ENCODE measurements at regions not wholly inside any gene's neighbourhood (a gene's known extent, or its start where the extent isn't known, plus 50 kb on each side); places are given as distances from the start of the nearest gene placed in this dataset.
"Not testable (repeated sequence)": the region's sequence is repeated elsewhere in the genome, so short reads cannot be mapped to it uniquely, and the experiment has no call there.

DNA sequence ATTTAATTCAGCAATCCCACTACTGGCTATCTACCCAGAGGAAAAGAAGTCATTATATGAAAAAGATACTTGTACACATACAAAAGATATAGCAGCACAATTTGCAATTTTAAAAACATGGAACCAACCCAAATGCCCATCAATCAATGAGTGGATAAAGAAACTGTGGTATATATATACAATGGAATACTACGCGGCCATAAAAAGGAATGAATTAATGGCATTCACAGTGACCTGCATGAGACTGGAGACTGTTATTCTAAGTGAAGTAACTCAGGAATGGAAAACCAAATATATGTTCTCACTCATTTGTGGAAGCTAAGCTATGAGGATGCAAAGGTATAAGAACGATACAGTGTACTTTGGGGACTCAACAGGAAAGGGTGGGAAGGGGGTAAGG lies 102.8 kb upstream of the KCNMA1 start:
- H3K27me3 ChIP-seq (ENCODE audit: insufficient read depth, low read length, poor library complexity, severe bottlenecking); DNase-seq; H3K27ac Mint-ChIP-seq; H3K4me1 Mint-ChIP-seq; H3K4me3 Mint-ChIP-seq; H3K4me3 ChIP-seq (ENCODE audit: low read length); CTCF ChIA-PET; H3K27ac ChIP-seq (ENCODE audit: low read depth, low read length); H3K9me3 ChIP-seq (ENCODE audit: low read length); POLR2A ChIA-PET; H3K4me1 ChIP-seq (ENCODE audit: insufficient read depth, low read length); H3K36me3 ChIP-seq (ENCODE audit: insufficient read depth, low read length): not testable (repeated sequence)
- Mint-ChIP-seq H3K9me3 (peaks cover 14 to 31% (median 25%) of the 10 kb centered on the region in 5 donors), H3K27me3 (peaks cover 12 to 31% of the 10 kb centered on the region in 2 donors), H3K36me3 (peaks cover 0 to 22% (median 4%) of the 10 kb centered on the region in 3 donors)

DNA sequence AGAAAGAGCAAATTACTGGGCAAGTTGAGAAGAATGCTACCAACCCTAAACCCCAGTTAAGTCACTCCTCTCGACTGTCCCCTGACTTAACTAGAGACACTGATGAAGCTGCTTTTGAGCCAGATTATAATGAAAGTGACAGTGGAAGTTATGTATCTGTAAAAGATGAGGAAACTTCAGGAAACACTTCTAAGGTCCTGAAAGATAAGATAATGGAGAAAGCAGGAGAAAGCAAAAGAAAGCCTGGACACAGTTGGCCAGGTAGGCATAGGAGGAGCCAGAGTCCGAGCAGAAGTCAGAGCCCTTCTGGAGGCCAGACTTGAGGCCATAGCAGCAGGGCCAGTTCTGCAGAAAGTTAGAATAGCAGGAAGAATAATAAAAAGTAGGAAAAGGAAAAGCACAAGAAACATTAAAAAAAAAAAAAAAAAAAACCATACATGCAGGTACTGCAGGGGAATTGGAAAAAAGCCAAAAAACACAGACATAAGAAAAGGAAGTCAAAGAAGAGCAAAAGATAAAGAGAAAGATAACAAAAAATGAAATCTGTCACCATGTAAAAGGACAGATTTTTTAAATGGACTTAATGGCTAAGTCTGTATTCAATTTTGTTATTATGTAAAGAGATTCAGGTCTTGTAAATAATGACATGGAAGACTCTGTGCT lies 101.0 kb upstream of the KCNMA1 start:
- CTCF ChIA-PET, result interaction anchor here (1.3 kb wide), 1 partner anchor 19 kb away, joined by 4 read pairs; no protein-coding TSS in a partner anchor
- H3K27ac Mint-ChIP-seq, result no peak overlapping the region

DNA sequence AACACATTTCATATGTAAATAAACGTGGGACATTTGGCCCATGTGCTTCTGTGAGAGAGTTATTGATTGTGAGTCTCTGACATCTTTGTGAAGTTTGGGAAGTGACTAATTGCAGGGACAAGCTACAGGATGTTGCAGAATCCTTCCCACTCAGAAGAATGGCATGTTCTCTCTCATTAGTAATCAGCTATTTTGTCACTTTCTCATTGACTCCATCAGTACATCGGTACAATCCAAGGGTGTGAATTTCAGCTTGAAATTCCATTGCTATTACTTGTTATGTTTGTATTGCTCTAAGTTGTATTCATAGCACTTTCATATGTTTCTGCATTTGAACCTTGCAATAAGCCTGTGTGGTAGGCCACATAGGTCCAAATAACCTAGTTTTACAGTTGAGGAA lies 100.0 kb upstream of the KCNMA1 start:
- Mint-ChIP-seq H3K27me3 (peaks cover 5 to 24% of the 10 kb centered on the region in 2 donors), H3K36me3 (peaks cover 0 to 22% (median 4%) of the 10 kb centered on the region in 3 donors), H3K4me3 (no peak overlapping the region), H3K27ac (no peak overlapping the region), H3K9me3 (peaks cover 14 to 31% (median 25%) of the 10 kb centered on the region in 5 donors), H3K4me1 (peaks cover 0 to 3% (median 0%) of the 10 kb centered on the region in 3 donors)
- CTCF ChIA-PET, result interaction anchor here (1.3 kb wide), 1 partner anchor 18 kb away, joined by 4 read pairs; no protein-coding TSS in a partner anchor
- H3K9me3 ChIP-seq (ENCODE audit: low read length), result peaks cover 3% of the 10 kb centered on the region
- H3K27me3 ChIP-seq (ENCODE audit: insufficient read depth, low read length, poor library complexity, severe bottlenecking), result no peaks in the 10 kb centered on the region
- no peaks in the 10 kb centered on the region for H3K36me3 ChIP-seq (ENCODE audit: insufficient read depth, low read length)
- no peaks in the 10 kb centered on the region for H3K4me1 ChIP-seq (ENCODE audit: insufficient read depth, low read length)
- POLR2A ChIA-PET, result no interaction called here
- no peak overlapping the region for H3K4me3 ChIP-seq (ENCODE audit: low read length)
- no peak for DNase-seq
- no peak overlapping the region for H3K27ac ChIP-seq (ENCODE audit: low read depth, low read length)

More for the DNA sequence above, 101.0 kb upstream of the KCNMA1 start:
- Mint-ChIP-seq H3K9me3 (peaks cover 14 to 31% (median 25%) of the 10 kb centered on the region in 5 donors), H3K4me1 (peaks cover 0 to 3% (median 0%) of the 10 kb centered on the region in 3 donors), H3K36me3 (peaks cover 0 to 22% (median 4%) of the 10 kb centered on the region in 3 donors), H3K4me3 (no peak overlapping the region), H3K27me3 (peaks cover 12 to 29% of the 10 kb centered on the region in 2 donors)
- no peaks in the 10 kb centered on the region for H3K4me1 ChIP-seq (ENCODE audit: insufficient read depth, low read length)
- H3K27ac ChIP-seq (ENCODE audit: low read depth, low read length), result no peak overlapping the region
- H3K4me3 ChIP-seq (ENCODE audit: low read length), result no peak overlapping the region
- no peaks in the 10 kb centered on the region for H3K36me3 ChIP-seq (ENCODE audit: insufficient read depth, low read length)
- no peaks in the 10 kb centered on the region for H3K27me3 ChIP-seq (ENCODE audit: insufficient read depth, low read length, poor library complexity, severe bottlenecking)
- POLR2A ChIA-PET, result no interaction called here
- no peak for DNase-seq
- H3K9me3 ChIP-seq (ENCODE audit: low read length), result peaks cover 3% of the 10 kb centered on the region

DNA sequence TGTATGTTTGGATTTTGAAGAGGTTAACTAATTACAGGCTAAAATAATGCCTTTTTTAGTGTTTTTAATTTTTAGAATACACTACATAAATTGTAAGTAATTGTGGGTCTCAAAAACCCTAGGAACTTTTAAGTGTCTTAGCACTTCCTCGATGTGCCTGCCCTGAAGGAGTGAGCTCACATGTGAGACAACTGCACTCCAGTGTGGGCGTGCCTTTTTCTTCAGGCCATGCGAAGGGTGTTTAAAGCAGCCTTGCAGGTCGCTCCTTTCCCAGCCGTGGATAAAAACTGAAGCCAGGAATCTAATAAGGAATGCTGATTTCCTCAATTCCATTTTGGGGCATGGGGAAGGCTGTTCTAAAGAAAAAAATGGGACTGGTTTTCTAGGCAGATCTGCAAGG lies 97.5 kb upstream of the KCNMA1 start:
- H3K36me3 Mint-ChIP-seq, result peaks cover 0 to 16% (median 4%) of the 10 kb centered on the region in 3 donors
- H3K4me1 Mint-ChIP-seq; H3K9me3 ChIP-seq (ENCODE audit: low read length); POLR2A ChIA-PET; DNase-seq; H3K27ac ChIP-seq (ENCODE audit: low read depth, low read length); H3K4me3 ChIP-seq (ENCODE audit: low read length); H3K27ac Mint-ChIP-seq; H3K27me3 ChIP-seq (ENCODE audit: insufficient read depth, low read length, poor library complexity, severe bottlenecking); H3K4me3 Mint-ChIP-seq; CTCF ChIA-PET; H3K4me1 ChIP-seq (ENCODE audit: insufficient read depth, low read length); H3K36me3 ChIP-seq (ENCODE audit: insufficient read depth, low read length): not testable (repeated sequence)
- peaks cover 8 to 16% of the 10 kb centered on the region in 2 donors for H3K27me3 Mint-ChIP-seq
- peaks cover 12 to 24% (median 19%) of the 10 kb centered on the region in 5 donors for H3K9me3 Mint-ChIP-seq

DNA sequence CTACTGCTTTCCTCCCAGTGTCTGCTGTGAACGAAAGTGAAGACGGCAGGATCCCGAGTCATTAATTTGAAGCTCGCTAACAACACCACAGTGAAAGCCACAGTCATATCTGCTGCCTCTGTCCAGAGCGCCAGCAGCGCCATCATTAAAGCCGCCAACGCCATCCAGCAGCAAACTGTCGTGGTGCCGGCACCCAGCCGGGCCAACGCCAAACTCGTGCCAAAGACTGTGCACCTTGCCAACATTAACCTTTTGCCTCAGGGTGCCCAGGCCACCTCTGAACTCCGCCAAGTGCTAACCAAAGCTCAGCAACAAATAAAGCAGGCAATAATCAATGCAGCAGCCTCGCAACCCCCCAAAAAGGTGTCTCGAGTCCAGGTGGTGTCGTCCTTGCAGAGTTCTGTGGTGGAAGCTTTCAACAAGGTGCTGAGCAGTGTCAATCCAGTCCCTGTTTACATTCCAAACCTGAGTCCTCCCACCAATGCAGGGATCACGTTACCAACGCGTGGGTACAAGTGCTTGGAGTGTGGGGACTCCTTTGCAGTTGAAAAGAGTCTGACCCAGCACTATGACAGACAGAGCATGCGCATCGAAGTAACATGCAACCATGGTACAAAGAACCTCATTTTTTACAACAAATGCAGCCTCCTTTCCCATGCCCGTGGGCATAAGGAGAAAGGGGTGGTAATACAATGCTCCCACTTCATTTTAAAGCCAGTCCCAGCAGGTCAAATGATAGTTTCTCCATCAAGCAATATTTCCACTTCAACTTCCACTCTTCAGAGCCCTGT lies 94.8 kb upstream of the KCNMA1 start:
- no peaks in the 10 kb centered on the region for H3K36me3 ChIP-seq (ENCODE audit: insufficient read depth, low read length)
- H3K27me3 ChIP-seq (ENCODE audit: insufficient read depth, low read length, poor library complexity, severe bottlenecking), result no peaks in the 10 kb centered on the region
- Mint-ChIP-seq H3K36me3 (peaks cover 0 to 6% (median 0%) of the 10 kb centered on the region in 3 donors), H3K27ac (peak overlapping the region in 2 of 8 donors; percentile 51 to 81), H3K27me3 (peaks cover 5 to 18% of the 10 kb centered on the region in 2 donors), H3K4me1 (no peaks in the 10 kb centered on the region), H3K4me3 (no peak overlapping the region), H3K9me3 (peaks cover 4 to 11% (median 8%) of the 10 kb centered on the region in 5 donors)
- no peak overlapping the region for H3K4me3 ChIP-seq (ENCODE audit: low read length)
- ChIA-PET POLR2A (no interaction called here), CTCF (no interaction called here)
- no peak for DNase-seq
- H3K9me3 ChIP-seq (ENCODE audit: low read length), result no peaks in the 10 kb centered on the region
- H3K27ac ChIP-seq (ENCODE audit: low read depth, low read length), result no peak overlapping the region
- H3K4me1 ChIP-seq (ENCODE audit: insufficient read depth, low read length), result no peaks in the 10 kb centered on the region

DNA sequence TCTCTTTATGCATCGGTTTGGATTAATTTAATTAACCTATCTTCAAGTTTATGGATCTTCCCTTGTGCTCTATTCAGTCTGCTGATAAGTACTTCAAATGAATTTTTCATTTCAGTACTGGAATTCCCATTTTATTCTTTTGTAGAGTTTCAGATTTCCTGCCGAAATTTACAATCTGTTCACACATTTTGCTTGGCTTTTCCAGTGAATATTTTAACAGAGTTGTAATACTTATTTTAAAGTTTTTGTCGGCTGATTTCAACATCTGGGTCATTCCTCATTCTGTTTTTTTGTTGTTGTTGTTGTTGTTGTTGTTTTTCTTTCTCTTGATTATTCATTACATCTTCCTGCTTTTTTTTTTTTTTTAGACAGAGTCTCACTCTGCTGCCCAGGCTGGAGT lies 89.9 kb upstream of the KCNMA1 start:
- CTCF ChIA-PET, result no interaction called here
- H3K36me3 ChIP-seq (ENCODE audit: insufficient read depth, low read length), result no peaks in the 10 kb centered on the region
- no peak overlapping the region for H3K4me3 ChIP-seq (ENCODE audit: low read length)
- Mint-ChIP-seq H3K4me3 (no peak overlapping the region), H3K27ac (no peak overlapping the region), H3K27me3 (peaks cover 5 to 8% of the 10 kb centered on the region in 2 donors), H3K36me3 (no peaks in the 10 kb centered on the region), H3K4me1 (peaks cover 0 to 3% (median 0%) of the 10 kb centered on the region in 3 donors), H3K9me3 (peaks cover 0 to 6% (median 4%) of the 10 kb centered on the region in 5 donors)
- no peak overlapping the region for H3K27ac ChIP-seq (ENCODE audit: low read depth, low read length)
- no peaks in the 10 kb centered on the region for H3K27me3 ChIP-seq (ENCODE audit: insufficient read depth, low read length, poor library complexity, severe bottlenecking)
- DNase-seq, result no peak
- H3K9me3 ChIP-seq (ENCODE audit: low read length), result no peaks in the 10 kb centered on the region
- POLR2A ChIA-PET, result no interaction called here
- no peaks in the 10 kb centered on the region for H3K4me1 ChIP-seq (ENCODE audit: insufficient read depth, low read length)

DNA sequence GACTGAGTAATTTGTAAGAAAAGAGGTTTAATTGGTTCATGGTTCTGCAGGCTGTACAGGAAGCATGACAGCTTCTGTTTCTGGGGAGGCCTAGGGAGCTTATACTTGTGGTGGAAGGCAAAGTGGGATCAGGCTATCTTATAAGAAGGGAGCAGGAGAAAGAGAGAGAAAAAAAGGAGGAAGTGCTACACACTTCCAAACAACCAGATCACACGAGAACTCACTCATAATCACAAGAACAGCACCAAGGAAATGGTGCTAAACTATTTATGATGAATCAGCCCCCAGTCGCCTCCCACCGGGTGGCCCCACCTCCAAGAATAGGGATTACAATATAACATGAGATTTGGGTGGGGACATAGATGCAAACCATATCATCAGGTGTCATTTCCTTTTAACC lies 89.1 kb upstream of the KCNMA1 start:
- Mint-ChIP-seq H3K9me3 (peaks cover 0 to 6% (median 4%) of the 10 kb centered on the region in 5 donors), H3K36me3 (no peaks in the 10 kb centered on the region), H3K4me3 (no peak overlapping the region), H3K27ac (no peak overlapping the region), H3K27me3 (peaks cover 5 to 8% of the 10 kb centered on the region in 2 donors), H3K4me1 (peaks cover 0 to 3% (median 0%) of the 10 kb centered on the region in 3 donors)
- ChIA-PET CTCF (no interaction called here), POLR2A (no interaction called here)
- H3K4me3 ChIP-seq (ENCODE audit: low read length), result no peak overlapping the region
- DNase-seq, result no peak
- H3K9me3 ChIP-seq (ENCODE audit: low read length), result no peaks in the 10 kb centered on the region
- no peaks in the 10 kb centered on the region for H3K36me3 ChIP-seq (ENCODE audit: insufficient read depth, low read length)
- no peaks in the 10 kb centered on the region for H3K27me3 ChIP-seq (ENCODE audit: insufficient read depth, low read length, poor library complexity, severe bottlenecking)
- H3K27ac ChIP-seq (ENCODE audit: low read depth, low read length), result no peak overlapping the region
- no peaks in the 10 kb centered on the region for H3K4me1 ChIP-seq (ENCODE audit: insufficient read depth, low read length)

DNA sequence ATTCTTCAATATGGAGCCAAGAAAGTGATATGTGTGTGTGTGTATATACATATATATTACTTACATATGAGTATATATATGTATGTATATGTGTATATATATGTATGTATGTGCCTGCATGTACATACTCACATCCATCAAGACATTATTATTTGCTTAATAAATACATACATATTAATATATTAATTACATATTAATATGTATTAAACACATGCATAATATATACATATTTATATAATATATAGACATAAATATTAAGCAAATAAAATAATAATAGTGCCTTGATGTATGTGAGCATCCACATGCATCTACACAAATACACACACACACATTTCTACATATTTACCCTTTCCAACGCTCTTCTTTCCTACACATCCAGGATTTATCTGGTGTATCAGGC lies 88.7 kb upstream of the KCNMA1 start:
- Mint-ChIP-seq H3K36me3 (no peaks in the 10 kb centered on the region), H3K9me3 (peaks cover 0 to 6% (median 4%) of the 10 kb centered on the region in 5 donors), H3K4me3 (no peak overlapping the region), H3K4me1 (peaks cover 0 to 3% (median 0%) of the 10 kb centered on the region in 3 donors), H3K27ac (peak overlapping the region in 1 of 8 donors; percentile 11), H3K27me3 (peaks cover 5 to 8% of the 10 kb centered on the region in 2 donors)
- Histone ChIP-seq H3K27me3 (ENCODE audit: insufficient read depth, low read length, poor library complexity, severe bottlenecking) (no peaks in the 10 kb centered on the region), H3K9me3 (ENCODE audit: low read length) (no peaks in the 10 kb centered on the region), H3K27ac (ENCODE audit: low read depth, low read length) (no peak overlapping the region), H3K36me3 (ENCODE audit: insufficient read depth, low read length) (no peaks in the 10 kb centered on the region), H3K4me1 (ENCODE audit: insufficient read depth, low read length) (no peaks in the 10 kb centered on the region), H3K4me3 (ENCODE audit: low read length) (no peak overlapping the region)
- no peak for DNase-seq
- POLR2A ChIA-PET, result no interaction called here
- CTCF ChIA-PET, result no interaction called here

All from CD8-positive, alpha-beta memory T cell (primary cell).